ENCODE measurements at regions not wholly inside any gene's neighbourhood (a gene's known extent, or its start where the extent isn't known, plus 50 kb on each side); places are given as distances from the start of the nearest gene placed in this dataset.

DNA sequence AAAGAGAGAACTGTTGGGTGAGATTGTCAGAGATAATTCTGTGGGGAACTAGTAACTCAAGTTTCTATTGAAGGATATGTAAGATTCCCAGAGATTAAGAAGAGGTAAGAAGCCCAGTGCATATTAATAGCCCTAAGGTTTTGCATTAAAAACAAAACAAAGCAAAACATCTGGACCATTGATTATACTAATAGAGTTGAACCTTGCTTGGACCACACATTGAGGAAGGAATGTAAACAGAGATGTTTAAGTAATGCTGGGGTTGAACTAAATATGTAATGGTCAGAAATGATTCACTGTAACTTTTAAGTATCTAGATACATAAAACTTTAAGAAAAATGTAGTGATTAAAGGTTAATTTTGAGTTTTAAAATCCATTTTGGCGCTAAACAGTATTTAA lies 1770.0 kb downstream of the PCDH9 start:
- Histone ChIP-seq H2AFZ (ENCODE audit: low read depth, low read length, poor library complexity, severe bottlenecking) (no peak overlapping the region), H3K4me3 (replicated peaks in 1 of 2; ENCODE audit: low read depth in 1 of 2, low read length in 2 of 2) (no peak overlapping the region), H3K4me2 (ENCODE audit: low read length) (no peak overlapping the region), H3K27ac (ENCODE audit: low read depth, low read length) (no peak overlapping the region), H4K20me1 (ENCODE audit: insufficient read depth) (no peaks in the 10 kb centered on the region), H3K9me2 (ENCODE audit: insufficient read depth) (no peaks in the 10 kb centered on the region), H3K9me3 (ENCODE audit: control insufficient read depth in 1 of 2, insufficient read depth in 1 of 2, low read depth in 1 of 2, low read length in 2 of 2) (no peaks in the 10 kb centered on the region), H3K4me1 (ENCODE audit: control insufficient read depth in 1 of 2, insufficient read depth in 2 of 2, low read length in 2 of 2) (peaks cover 0 to 4% of the 10 kb centered on the region in 2 experiments; a peak in 1 of 4 replicates), H3K27me3 (ENCODE audit: insufficient read depth, low read length) (no peaks in the 10 kb centered on the region), H3K9ac (ENCODE audit: low read length) (no peak overlapping the region), H3K79me2 (ENCODE audit: insufficient read depth, low read length) (no peaks in the 10 kb centered on the region), H3K36me3 (ENCODE audit: control insufficient read depth in 1 of 2, insufficient read depth in 2 of 2, low read length in 2 of 2) (no peaks in the 10 kb centered on the region)
- ChIA-PET CTCF (no interaction called here), POLR2A (no interaction called here), RAD21 (ENCODE audit: low non-redundant PET in 1 of 2, low total read pairs in 2 of 2, uncharacterized antibody in 2 of 2, unreplicated experiment in 2 of 2) (no interaction called here)
- TF ChIP-seq JUND (IDR thresholded peaks at IDR 0.05) (no peak), SIN3A (IDR thresholded peaks at IDR 0.05; ENCODE audit: low read depth) (no peak), SP1 (IDR thresholded peaks at IDR 0.05; ENCODE audit: low read depth) (no peak)
- no peak for DNase-seq (ENCODE audit: low read depth, low spot score)
- no TSS peak for BruUV-seq (replicated peaks)
- intact Hi-C loops (cut with micrococcal nuclease): no loop called here
- ATAC-seq: no peak

GRCh38 chr13:65456150-65456912 lies 1773.8 kb downstream of the PCDH9 start:
- Histone ChIP-seq H3K4me3 (replicated peaks in 1 of 2; ENCODE audit: low read depth in 1 of 2, low read length in 2 of 2) (no peak overlapping the region), H3K9ac (ENCODE audit: low read length) (no peak overlapping the region), H3K9me2 (ENCODE audit: insufficient read depth) (no peaks in the 10 kb centered on the region), H3K27ac (ENCODE audit: low read depth, low read length) (no peak overlapping the region), H3K9me3 (ENCODE audit: control insufficient read depth in 1 of 2, insufficient read depth in 1 of 2, low read depth in 1 of 2, low read length in 2 of 2) (no peaks in the 10 kb centered on the region), H2AFZ (ENCODE audit: low read depth, low read length, poor library complexity, severe bottlenecking) (no peak overlapping the region), H3K36me3 (ENCODE audit: control insufficient read depth in 1 of 2, insufficient read depth in 2 of 2, low read length in 2 of 2) (no peaks in the 10 kb centered on the region), H3K4me2 (ENCODE audit: low read length) (no peak overlapping the region), H4K20me1 (ENCODE audit: insufficient read depth) (no peaks in the 10 kb centered on the region), H3K4me1 (ENCODE audit: control insufficient read depth in 1 of 2, insufficient read depth in 2 of 2, low read length in 2 of 2) (no peaks in the 10 kb centered on the region), H3K79me2 (ENCODE audit: insufficient read depth, low read length) (no peaks in the 10 kb centered on the region), H3K27me3 (ENCODE audit: insufficient read depth, low read length) (no peaks in the 10 kb centered on the region)
- TF ChIP-seq EZH2phosphoT487 (IDR thresholded peaks at IDR 0.05; ENCODE audit: borderline replicate concordance): no peak
- no peak for TF ChIP-seq SRF (IDR thresholded peaks at IDR 0.05; ENCODE audit: low read depth)
- TF ChIP-seq CBX3 (IDR thresholded peaks at IDR 0.05; ENCODE audit: low read depth): no peak
- TF ChIP-seq, protein P1, sequence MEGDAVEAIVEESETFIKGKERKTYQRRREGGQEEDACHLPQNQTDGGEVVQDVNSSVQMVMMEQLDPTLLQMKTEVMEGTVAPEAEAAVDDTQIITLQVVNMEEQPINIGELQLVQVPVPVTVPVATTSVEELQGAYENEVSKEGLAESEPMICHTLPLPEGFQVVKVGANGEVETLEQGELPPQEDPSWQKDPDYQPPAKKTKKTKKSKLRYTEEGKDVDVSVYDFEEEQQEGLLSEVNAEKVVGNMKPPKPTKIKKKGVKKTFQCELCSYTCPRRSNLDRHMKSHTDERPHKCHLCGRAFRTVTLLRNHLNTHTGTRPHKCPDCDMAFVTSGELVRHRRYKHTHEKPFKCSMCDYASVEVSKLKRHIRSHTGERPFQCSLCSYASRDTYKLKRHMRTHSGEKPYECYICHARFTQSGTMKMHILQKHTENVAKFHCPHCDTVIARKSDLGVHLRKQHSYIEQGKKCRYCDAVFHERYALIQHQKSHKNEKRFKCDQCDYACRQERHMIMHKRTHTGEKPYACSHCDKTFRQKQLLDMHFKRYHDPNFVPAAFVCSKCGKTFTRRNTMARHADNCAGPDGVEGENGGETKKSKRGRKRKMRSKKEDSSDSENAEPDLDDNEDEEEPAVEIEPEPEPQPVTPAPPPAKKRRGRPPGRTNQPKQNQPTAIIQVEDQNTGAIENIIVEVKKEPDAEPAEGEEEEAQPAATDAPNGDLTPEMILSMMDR (IDR thresholded peaks at IDR 0.05 in 2 of 3, conservative IDR thresholded peaks at IDR 0.05 in 1 of 3; ENCODE audit: borderline replicate concordance in 1 of 3, insufficient read depth in 1 of 3, low read depth in 2 of 3, low read length in 2 of 3): no peak
- no peak for TF ChIP-seq JUND (IDR thresholded peaks at IDR 0.05)
- no peak for TF ChIP-seq ZBTB33 (IDR thresholded peaks at IDR 0.05; ENCODE audit: extremely low read depth, insufficient replicate concordance, low read length)
- TF ChIP-seq RAD21 (IDR thresholded peaks at IDR 0.05; ENCODE audit: low read depth): no peak
- no peak for TF ChIP-seq FOSL1 (IDR thresholded peaks at IDR 0.05; ENCODE audit: low read depth)
- no peak for TF ChIP-seq ATF3 (IDR thresholded peaks at IDR 0.05)
- TF ChIP-seq ZNF274 (IDR thresholded peaks at IDR 0.05; ENCODE audit: low read depth, low read length): no peak
- TF ChIP-seq SIN3A (IDR thresholded peaks at IDR 0.05; ENCODE audit: low read depth): no peak
- TF ChIP-seq EZH2 (IDR thresholded peaks at IDR 0.05): no peak
- no peak for TF ChIP-seq SP1 (IDR thresholded peaks at IDR 0.05; ENCODE audit: low read depth)
- no peak for TF ChIP-seq POLR2AphosphoS5 (IDR thresholded peaks at IDR 0.05; ENCODE audit: low read depth, low read length)
- CTCF ChIA-PET: no interaction called here
- POLR2A ChIA-PET: no interaction called here
- no TSS peak for BruUV-seq (replicated peaks)
- ATAC-seq (no peak), DNase-seq (ENCODE audit: low read depth, low spot score) (no peak)
- RAD21 ChIA-PET (ENCODE audit: low non-redundant PET in 1 of 2, low total read pairs in 2 of 2, uncharacterized antibody in 2 of 2, unreplicated experiment in 2 of 2): no interaction called here
- intact Hi-C loops (cut with micrococcal nuclease): no loop called here

Measured in HCT116 (cell line).